Kidney capillary endothelial cell (primary cell): ENCODE measurements at regions not wholly inside any gene's neighbourhood (a gene's known extent, or its start where the extent isn't known, plus 50 kb on each side); places are given as distances from the start of the nearest gene placed in this dataset.

ENCODE experiments used
- DNase-seq: peaks from one replicate; pipeline ENCODE4 v3.0.0-alpha.2; 2018; ENCODE audit warnings: low spot score

GRCh38 chr10:35693800-35694199, 51.7 kb upstream of the FZD8 start:
- DNase-seq, result no peak
